ENCODE measurements at regions not wholly inside any gene's neighbourhood (a gene's known extent, or its start where the extent isn't known, plus 50 kb on each side); places are given as distances from the start of the nearest gene placed in this dataset.

- H3K27me3 Mint-ChIP-seq (ENCODE audit: low read depth): no peaks in the 10 kb centered on the region
- no peaks in the 10 kb centered on the region for H3K36me3 Mint-ChIP-seq (ENCODE audit: insufficient read depth)
- DNase-seq (no peak), ATAC-seq (no peak)
- H3K9me3 Mint-ChIP-seq: no peaks in the 10 kb centered on the region
- no peaks in the 10 kb centered on the region for H3K4me1 Mint-ChIP-seq (ENCODE audit: low read depth)
- no peak overlapping the region for H3K4me3 Mint-ChIP-seq
Measured at GRCh38 chrX:22691966-22692565, 307.7 kb upstream of the DDX53 start.

GRCh38 chrX:22698151-22698550, 301.6 kb upstream of the DDX53 start:
- Mint-ChIP-seq H3K9me3 (no peaks in the 10 kb centered on the region), H3K4me1 (ENCODE audit: low read depth) (no peaks in the 10 kb centered on the region), H3K4me3 (no peak overlapping the region), H3K27me3 (ENCODE audit: low read depth) (no peaks in the 10 kb centered on the region), H3K36me3 (ENCODE audit: insufficient read depth) (no peaks in the 10 kb centered on the region)
- no peak for ATAC-seq
- no peak for DNase-seq

DNA sequence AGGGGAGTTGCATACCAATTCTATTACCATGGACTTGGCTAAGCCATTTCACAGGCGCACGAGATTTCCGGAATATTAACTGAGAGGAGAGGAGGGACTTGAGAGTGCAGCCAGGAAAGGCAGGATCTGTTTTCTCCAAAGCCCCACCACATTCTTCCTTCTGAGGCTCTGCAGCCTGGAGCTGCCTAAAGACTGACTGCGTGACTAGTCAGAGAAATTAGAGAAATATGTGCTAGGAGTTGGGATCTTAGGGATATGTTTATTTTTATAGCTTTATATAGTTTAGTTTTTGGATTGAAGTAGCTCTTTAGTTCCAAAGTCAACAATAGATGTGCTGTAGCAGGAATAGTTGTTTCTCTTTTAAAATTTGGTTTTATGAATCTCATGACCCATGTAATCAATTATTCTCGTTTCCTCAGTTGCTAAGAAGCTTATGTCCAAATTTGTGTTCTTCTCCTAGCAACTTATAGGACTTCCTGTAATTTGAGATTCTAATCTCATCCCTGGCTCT, 300.1 kb upstream of the DDX53 start:
- Mint-ChIP-seq H3K36me3 (ENCODE audit: insufficient read depth) (no peaks in the 10 kb centered on the region), H3K4me3 (no peak overlapping the region), H3K9me3 (peaks cover 3% of the 10 kb centered on the region), H3K4me1 (ENCODE audit: low read depth) (no peaks in the 10 kb centered on the region), H3K27me3 (ENCODE audit: low read depth) (no peaks in the 10 kb centered on the region)
- ATAC-seq: no peak
- DNase-seq: no peak

DNA sequence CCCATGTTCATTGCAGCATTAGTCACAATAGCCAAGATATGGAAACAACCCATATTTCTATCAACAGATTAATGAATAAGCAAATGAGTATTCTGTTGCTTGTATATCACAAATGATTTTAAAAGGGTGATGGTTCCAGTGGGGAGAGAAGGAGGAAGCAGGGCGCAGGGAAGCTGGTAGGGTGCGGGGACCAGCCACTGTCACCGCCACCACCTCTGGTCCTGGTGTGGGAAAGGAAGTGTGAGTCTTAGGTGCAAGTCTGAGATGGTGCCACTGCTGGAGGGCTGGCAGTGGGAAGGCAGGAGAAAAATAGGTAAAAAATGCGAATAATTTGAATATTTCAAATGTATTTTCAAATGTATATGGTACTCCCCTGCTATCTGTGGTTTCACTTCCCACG, 286.8 kb upstream of the DDX53 start:
- DNase-seq: no peak
- no peak overlapping the region for H3K4me3 Mint-ChIP-seq
- no peak for ATAC-seq
- H3K27me3 Mint-ChIP-seq (ENCODE audit: low read depth): no peaks in the 10 kb centered on the region
- no peaks in the 10 kb centered on the region for H3K36me3 Mint-ChIP-seq (ENCODE audit: insufficient read depth)
- no peaks in the 10 kb centered on the region for H3K4me1 Mint-ChIP-seq (ENCODE audit: low read depth)
- no peaks in the 10 kb centered on the region for H3K9me3 Mint-ChIP-seq

GRCh38 chrX:22730542-22730941, 269.2 kb upstream of the DDX53 start:
- Mint-ChIP-seq H3K4me3 (no peak overlapping the region), H3K9me3 (no peaks in the 10 kb centered on the region), H3K27me3 (ENCODE audit: low read depth) (peaks cover 1% of the 10 kb centered on the region), H3K36me3 (ENCODE audit: insufficient read depth) (no peaks in the 10 kb centered on the region), H3K4me1 (ENCODE audit: low read depth) (no peaks in the 10 kb centered on the region)
- ATAC-seq: no peak
- DNase-seq: no peak

- DNase-seq: no peak
- Mint-ChIP-seq H3K9me3 (no peaks in the 10 kb centered on the region), H3K4me3 (no peak overlapping the region), H3K27me3 (ENCODE audit: low read depth) (no peaks in the 10 kb centered on the region), H3K4me1 (ENCODE audit: low read depth) (no peaks in the 10 kb centered on the region), H3K36me3 (ENCODE audit: insufficient read depth) (no peaks in the 10 kb centered on the region)
- no peak for ATAC-seq
Measured at GRCh38 chrX:22737541-22737940, 262.2 kb upstream of the DDX53 start.

DNA sequence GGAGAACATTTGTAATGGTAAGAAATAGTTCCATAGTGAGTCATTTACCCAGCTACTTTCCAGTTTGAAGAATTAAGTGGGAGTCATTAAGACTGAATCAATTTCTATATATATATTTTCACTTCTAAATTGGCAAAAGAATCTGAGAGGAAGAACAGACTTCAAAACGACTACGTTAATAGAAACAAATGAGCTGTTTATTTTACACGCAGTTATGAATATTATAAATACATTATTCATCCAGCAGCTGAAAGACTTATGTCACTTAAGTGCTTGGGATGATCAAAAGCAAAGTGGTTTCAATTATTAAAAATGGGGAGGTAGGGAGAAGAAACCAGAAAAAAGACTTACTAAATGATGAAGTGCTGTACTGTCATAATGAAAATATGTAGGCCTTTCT, 260.5 kb upstream of the DDX53 start:
- Mint-ChIP-seq H3K27me3 (ENCODE audit: low read depth) (peaks cover 2% of the 10 kb centered on the region), H3K9me3 (no peaks in the 10 kb centered on the region), H3K36me3 (ENCODE audit: insufficient read depth) (no peaks in the 10 kb centered on the region), H3K4me1 (ENCODE audit: low read depth) (no peaks in the 10 kb centered on the region), H3K4me3 (no peak overlapping the region)
- peak in 1 of 2 donors; percentile 35 for ATAC-seq
- DNase-seq: no peak

GRCh38 chrX:22740836-22741235, 258.9 kb upstream of the DDX53 start:
- Mint-ChIP-seq H3K4me1 (ENCODE audit: low read depth) (no peaks in the 10 kb centered on the region), H3K4me3 (no peak overlapping the region), H3K27me3 (ENCODE audit: low read depth) (peaks cover 2% of the 10 kb centered on the region), H3K36me3 (ENCODE audit: insufficient read depth) (no peaks in the 10 kb centered on the region), H3K9me3 (no peaks in the 10 kb centered on the region)
- ATAC-seq (no peak), DNase-seq (no peak)

GRCh38 chrX:22742174-22742573, 257.6 kb upstream of the DDX53 start:
- H3K9me3 Mint-ChIP-seq: no peaks in the 10 kb centered on the region
- no peaks in the 10 kb centered on the region for H3K36me3 Mint-ChIP-seq (ENCODE audit: insufficient read depth)
- ATAC-seq: no peak

DNA sequence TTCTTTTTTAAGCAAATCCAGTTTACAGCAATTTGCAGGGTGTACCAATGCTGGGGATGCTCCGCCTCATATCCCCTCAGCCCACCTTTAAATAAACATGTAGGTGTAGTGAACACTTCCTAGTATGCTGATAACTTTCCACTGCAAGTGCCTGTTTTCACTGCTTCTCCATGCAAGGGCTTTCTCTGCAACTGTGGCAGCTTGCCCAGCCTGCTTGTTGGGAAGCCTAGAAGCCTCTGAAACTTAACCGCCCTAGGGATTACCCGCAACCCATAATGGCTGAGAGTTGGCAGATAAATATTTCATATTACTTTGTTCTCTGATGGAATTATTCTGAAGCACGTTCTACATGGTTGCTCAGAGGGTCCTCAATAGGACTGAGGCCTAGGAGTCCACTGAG, 253.7 kb upstream of the DDX53 start:
- H3K4me3 Mint-ChIP-seq: no peak overlapping the region
- peaks cover 2% of the 10 kb centered on the region for H3K27me3 Mint-ChIP-seq (ENCODE audit: low read depth)
- H3K36me3 Mint-ChIP-seq (ENCODE audit: insufficient read depth): no peaks in the 10 kb centered on the region
- no peak for ATAC-seq
- DNase-seq: no peak
- no peaks in the 10 kb centered on the region for H3K9me3 Mint-ChIP-seq
- H3K4me1 Mint-ChIP-seq (ENCODE audit: low read depth): no peaks in the 10 kb centered on the region

More at GRCh38 chrX:22742174-22742573, 257.6 kb upstream of the DDX53 start:
- H3K27me3 Mint-ChIP-seq (ENCODE audit: low read depth): peaks cover 2% of the 10 kb centered on the region
- DNase-seq: no peak
- H3K4me3 Mint-ChIP-seq: no peak overlapping the region
- H3K4me1 Mint-ChIP-seq (ENCODE audit: low read depth): no peaks in the 10 kb centered on the region

GRCh38 chrX:22748093-22748999, 251.4 kb upstream of the DDX53 start:
- Mint-ChIP-seq H3K4me3 (no peak overlapping the region), H3K4me1 (ENCODE audit: low read depth) (no peaks in the 10 kb centered on the region), H3K27me3 (ENCODE audit: low read depth) (peaks cover 2% of the 10 kb centered on the region), H3K9me3 (no peaks in the 10 kb centered on the region), H3K36me3 (ENCODE audit: insufficient read depth) (no peaks in the 10 kb centered on the region)
- DNase-seq (peak; percentile 16), ATAC-seq (peak in 1 of 2 donors; percentile 27)

DNA sequence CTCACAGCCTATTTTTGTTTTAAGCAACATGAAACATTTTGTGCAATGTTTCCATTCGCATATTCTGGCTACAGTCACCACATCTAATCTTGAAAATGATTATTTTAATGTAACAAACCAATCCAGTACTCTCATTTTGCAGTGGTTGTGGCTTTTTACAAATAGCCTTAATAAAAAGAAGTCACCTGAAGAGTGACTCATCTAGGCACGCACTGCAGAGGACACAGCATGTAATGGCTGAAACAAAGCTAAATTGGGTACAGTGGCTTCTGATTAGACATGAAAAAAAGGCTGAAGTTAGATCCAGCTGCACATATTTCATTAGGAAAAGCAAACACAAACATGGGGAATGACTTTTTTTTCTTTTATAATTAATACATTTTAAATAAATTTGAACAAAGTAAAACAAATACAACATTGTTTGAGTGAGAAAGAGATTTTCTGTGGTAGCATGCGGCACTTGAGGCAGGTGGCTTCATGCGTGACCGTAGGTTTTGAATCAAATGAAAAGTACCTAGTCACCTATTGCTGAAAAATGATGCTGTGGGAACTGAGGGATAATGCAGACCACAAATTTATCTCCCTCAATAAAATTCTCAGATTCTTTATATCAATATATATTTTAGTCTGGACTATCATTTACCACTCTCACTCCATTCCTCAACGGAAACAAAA, 240.8 kb upstream of the DDX53 start:
- Mint-ChIP-seq H3K36me3 (ENCODE audit: insufficient read depth) (no peaks in the 10 kb centered on the region), H3K4me1 (ENCODE audit: low read depth) (no peaks in the 10 kb centered on the region), H3K9me3 (no peaks in the 10 kb centered on the region), H3K4me3 (no peak overlapping the region), H3K27me3 (ENCODE audit: low read depth) (no peaks in the 10 kb centered on the region)
- ATAC-seq (no peak), DNase-seq (no peak)

- no peaks in the 10 kb centered on the region for H3K36me3 Mint-ChIP-seq (ENCODE audit: insufficient read depth)
- no peak for DNase-seq
- no peaks in the 10 kb centered on the region for H3K27me3 Mint-ChIP-seq (ENCODE audit: low read depth)
- no peak for ATAC-seq
- no peaks in the 10 kb centered on the region for H3K9me3 Mint-ChIP-seq
- no peak overlapping the region for H3K4me3 Mint-ChIP-seq
- H3K4me1 Mint-ChIP-seq (ENCODE audit: low read depth): no peaks in the 10 kb centered on the region
Measured at GRCh38 chrX:22760513-22761057, 239.2 kb upstream of the DDX53 start.

DNA sequence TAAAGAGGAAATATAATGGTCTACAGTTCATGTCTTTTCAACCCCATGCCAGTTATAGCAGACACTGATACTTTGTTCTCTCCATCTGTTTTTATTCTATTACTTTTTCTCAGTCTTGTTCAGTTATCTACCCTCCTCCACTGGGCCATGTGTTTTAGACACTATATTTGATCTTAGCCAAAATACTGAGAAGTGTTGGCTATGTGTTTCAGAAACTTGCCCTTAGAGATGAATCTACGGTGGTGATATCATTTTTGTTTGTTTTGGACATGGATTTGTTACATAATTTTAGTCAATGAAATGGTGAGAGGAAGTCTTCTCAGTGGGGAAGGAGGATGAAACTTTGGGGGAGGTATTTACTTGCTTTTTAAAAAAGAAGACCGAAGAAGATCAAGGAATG, 211.5 kb upstream of the DDX53 start:
- no peak for DNase-seq
- peaks cover 7% of the 10 kb centered on the region for H3K9me3 Mint-ChIP-seq
- H3K27me3 Mint-ChIP-seq (ENCODE audit: low read depth): no peaks in the 10 kb centered on the region
- no peaks in the 10 kb centered on the region for H3K36me3 Mint-ChIP-seq (ENCODE audit: insufficient read depth)
- no peak for ATAC-seq
- no peak overlapping the region for H3K4me3 Mint-ChIP-seq
- no peaks in the 10 kb centered on the region for H3K4me1 Mint-ChIP-seq (ENCODE audit: low read depth)
